Suppressor macrophage (primary cell): ENCODE measurements at regions not wholly inside any gene's neighbourhood (a gene's known extent, or its start where the extent isn't known, plus 50 kb on each side); places are given as distances from the start of the nearest gene placed in this dataset.
"Not testable (repeated sequence)": the region's sequence is repeated elsewhere in the genome, so short reads cannot be mapped to it uniquely, and the experiment has no call there.

ENCODE experiments used
- DNase-seq, 4 experiments: peaks; one replicate each; pipeline ENCODE4 v3.0.0-alpha.2; 2020 to 2022

GRCh38 chr3:20716425-20716824 lies 530.4 kb upstream of the SGO1 start:
- not testable (repeated sequence) for DNase-seq

DNA sequence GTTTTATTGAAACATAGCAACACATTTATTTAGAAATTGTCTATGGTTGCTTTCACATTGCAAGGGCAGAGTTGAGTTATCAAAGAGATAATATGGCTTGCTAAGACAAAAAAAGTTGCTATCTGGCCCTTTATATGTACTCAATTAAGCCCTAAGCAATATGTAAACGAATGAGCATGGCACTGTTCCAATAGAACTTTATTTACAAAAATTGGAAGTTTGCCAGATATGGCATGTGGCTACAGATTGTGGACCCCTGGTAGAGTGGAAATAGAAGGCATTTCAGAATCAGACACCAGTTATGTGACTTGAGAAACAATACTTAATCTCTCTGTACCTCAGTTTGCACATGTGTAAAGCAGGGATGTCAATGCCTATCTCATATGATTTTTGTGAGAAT lies 515.6 kb upstream of the SGO1 start:
- no peak for DNase-seq

DNA sequence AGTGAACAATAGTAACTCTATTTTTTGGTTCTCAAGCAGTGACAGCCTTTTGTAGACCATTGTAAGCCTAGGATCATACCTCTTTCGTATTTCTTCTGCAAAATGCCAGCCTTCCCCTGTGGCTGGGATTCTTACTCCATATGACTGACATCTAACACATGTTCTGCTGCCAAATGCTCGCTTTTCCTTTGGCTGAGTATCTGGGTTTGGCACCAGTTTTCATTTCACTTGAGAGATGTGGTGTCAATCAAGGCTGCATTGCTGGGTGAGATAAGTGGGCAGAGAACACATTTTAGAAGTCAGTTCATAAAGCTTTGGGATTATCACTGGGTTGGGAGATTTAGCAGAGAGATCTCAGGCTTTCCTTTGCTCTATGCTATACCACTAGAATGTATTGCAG lies 514.7 kb upstream of the SGO1 start:
- DNase-seq, result no peak

- no peak for DNase-seq
These were observed 512.9 kb upstream of the SGO1 start for GRCh38 chr3:20698896-20699295.

DNA sequence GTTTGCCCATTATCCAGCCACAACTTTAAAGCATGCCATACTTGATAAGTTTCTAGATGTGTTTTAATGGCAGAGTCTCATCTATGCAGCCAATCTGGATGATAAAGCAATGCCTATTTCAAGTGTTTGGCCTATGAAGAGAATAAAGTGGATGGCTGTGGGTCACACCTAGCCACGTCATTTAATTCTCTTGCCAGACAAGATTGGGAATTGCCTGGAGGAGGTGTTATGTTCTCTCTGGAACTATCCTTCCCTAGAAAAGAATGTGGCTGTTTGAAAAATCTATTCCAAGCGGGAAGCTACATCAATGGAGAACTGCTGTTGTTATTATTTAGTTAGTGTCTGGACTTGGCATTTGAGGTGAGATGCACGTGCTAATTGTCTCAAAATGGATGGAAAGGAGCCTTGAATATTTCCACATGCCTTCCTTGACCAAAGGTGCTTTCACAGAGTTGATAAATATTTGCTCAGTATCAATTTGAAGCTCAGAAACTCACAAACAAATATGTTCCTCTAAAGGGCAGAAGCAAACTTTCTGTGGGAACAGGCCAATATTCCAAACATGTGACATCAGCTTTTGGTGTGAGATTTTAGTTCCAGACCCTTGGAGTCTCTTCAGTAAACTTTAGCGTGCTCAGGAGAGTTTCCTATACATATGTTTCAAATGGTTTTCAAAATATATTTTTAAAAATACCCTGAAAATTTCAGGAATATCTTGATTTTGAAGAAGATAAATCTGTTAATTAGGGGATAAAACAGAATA lies 510.6 kb upstream of the SGO1 start:
- DNase-seq, result no peak

DNA sequence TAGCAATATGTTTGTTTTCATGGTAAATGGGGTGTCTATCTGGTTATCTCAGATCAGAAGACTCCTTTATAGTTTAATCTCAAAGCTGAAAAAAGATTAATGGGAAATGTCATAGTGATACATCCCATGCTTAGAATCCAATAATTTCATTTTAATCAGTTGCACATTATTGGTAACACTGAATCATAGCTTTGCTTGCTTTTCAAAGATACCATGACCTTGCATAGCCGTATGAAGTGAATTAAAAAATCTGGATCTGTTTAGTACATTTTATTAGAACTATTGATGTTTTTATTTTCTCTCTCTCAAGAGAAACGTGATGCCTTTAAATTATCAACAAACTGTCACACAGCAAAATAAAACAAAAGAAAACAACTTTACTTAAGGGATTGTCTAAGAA lies 506.7 kb upstream of the SGO1 start:
- DNase-seq, result no peak

- no peak for DNase-seq
These were observed 497.9 kb upstream of the SGO1 start for GRCh38 chr3:20683910-20684309.

DNA sequence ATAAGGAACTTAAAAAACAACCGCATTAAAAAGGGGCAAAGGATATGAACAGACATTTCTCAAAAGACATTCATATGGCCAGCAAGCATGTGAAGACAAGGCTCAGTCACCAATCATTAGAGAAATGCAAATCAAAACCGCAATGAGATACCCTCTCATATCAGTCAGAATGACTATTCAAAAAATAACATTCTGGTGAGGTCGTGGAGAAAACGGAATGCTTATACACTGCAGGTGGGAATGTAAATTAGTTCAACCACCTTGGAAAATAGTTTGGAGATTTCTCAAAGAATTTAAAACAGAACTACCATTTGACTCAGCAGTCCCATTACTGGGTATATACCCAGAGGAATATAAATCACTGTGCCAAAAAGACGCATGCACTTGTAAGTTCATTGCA lies 496.6 kb upstream of the SGO1 start:
- no peak for DNase-seq

GRCh38 chr3:20680990-20681628 lies 495.1 kb upstream of the SGO1 start:
- DNase-seq, result no peak

DNA sequence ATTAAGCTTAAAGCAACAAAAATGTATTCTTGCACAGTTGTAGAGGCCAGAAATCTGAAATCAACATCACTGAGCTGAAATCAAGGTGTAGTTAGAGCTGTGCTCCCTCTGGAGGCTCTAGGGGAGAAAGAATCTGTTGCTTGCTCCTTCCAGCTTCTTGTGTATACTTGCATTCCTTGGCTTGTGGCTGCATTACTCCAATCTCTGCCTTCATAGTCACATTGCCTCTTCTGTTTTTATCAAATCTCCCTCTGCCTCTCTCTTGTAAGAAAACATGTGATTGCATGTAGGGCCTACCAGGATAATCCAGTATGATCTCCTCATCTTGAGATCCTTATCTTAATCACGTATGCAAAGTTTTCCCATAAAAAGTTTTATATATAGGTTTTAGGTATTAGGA lies 487.9 kb upstream of the SGO1 start:
- DNase-seq, result no peak

- no peak for DNase-seq
These were observed 483.7 kb upstream of the SGO1 start for GRCh38 chr3:20669675-20670074.

DNA sequence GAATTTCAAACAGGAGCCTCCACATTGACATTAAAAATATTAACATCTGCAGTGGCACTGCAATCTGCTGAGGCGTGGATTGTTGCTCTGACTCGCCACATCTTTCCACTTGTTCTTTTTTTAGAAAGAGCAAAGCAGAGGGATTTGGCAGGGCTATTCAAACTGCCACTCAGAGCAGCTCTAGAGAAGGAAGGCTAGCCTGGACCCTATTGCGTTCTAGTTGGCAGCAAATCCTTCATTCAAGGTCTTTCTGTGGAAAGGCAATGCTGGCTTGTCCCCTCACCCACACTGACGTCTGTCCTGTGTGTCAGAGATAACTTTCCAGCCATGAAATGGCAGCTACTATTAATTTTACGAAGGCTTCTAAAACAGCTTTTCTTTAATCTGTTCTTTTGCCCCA lies 483.2 kb upstream of the SGO1 start:
- no peak for DNase-seq

- DNase-seq, result no peak
These were observed 482.4 kb upstream of the SGO1 start for GRCh38 chr3:20668411-20668810.

GRCh38 chr3:20666091-20666490 lies 480.1 kb upstream of the SGO1 start:
- DNase-seq, result no peak

DNA sequence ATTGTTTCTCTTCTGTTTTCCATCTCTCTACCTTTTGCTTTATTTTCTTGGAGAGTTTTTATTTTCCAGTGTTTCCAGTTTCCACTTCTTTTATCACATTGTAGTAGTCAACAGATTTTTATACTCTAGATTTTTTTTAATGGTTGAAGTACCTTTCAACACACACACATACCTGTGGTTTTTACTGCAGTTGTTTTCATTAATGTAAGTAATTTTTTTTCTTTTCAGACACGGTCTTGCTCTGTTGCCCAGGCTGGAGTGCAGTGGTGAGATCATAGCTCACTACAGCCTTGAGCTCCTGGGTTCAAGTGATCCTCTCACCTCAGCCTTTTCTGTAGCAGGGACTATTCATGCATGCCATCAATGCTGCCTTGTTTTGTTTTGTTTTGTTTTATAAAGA lies 472.5 kb upstream of the SGO1 start:
- DNase-seq, result no peak

GRCh38 chr3:20657560-20657959 lies 471.6 kb upstream of the SGO1 start:
- DNase-seq, result no peak

- DNase-seq, result no peak
These were observed 466.4 kb upstream of the SGO1 start for GRCh38 chr3:20652231-20652986.

- no peak for DNase-seq
These were observed 462.9 kb upstream of the SGO1 start for GRCh38 chr3:20648921-20649381.

DNA sequence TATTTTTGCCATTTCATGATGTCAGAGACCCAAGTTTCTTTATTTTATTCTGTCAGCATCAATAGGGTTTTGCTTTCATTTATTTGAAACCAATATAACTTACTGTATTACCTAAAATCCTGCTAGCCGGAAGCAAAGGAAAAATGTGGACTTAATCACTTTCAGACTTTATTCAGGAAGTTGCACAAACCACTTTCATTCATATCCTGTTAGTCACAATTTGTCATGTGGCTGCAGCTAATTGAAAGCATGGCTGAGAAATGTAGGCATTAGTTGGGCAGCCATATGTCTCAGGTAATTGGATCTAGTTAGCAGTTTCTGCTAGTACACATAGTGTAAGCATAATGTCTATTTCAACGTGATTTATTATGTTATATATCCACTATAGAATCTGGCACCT lies 462.3 kb upstream of the SGO1 start:
- no peak for DNase-seq

DNA sequence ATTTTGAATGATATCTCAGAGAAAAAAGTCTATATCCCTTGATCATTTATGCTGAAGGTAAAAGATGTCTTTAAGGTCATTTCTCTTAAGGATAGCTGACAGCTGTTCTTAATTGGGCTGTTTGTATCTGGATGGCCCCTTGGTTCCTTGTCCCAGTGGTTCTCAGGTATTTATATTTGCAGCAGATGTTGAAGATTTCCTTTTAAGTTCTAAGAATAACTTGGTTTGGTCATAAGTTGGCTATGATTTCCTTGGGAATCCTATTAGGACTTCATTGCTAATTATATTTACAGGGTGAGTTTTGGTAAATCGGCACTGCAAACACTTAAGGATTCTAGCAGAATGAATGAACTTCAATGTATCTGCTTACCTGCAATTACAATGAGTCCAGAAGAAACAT lies 460.4 kb upstream of the SGO1 start:
- DNase-seq, result no peak

DNA sequence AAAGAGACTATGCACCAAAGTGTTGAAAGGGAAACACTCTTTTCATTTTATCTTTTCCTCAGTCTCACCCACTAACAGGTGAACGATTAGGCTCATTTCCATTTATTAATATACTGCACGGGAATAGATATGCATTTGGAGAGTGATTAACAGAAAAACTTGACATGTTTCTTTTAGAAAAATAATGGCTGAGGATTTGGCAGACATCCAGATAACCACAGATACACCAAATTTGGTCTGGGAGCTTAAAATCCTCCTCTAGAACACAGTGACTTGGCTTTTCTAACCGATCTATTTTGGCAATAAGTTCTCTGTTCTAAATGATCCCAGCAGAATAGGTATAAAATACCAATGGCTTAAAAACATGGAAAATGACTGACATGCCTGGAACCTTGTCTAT lies 459.3 kb upstream of the SGO1 start:
- no peak for DNase-seq

- DNase-seq, result no peak
These were observed 451.7 kb upstream of the SGO1 start for GRCh38 chr3:20637729-20638128.

- no peak for DNase-seq
These were observed 436.3 kb upstream of the SGO1 start for GRCh38 chr3:20622304-20622703.

GRCh38 chr3:20618621-20619020 lies 432.6 kb upstream of the SGO1 start:
- not testable (repeated sequence) for DNase-seq
